GM20000 (cell line): ENCODE measurements at regions not wholly inside any gene's neighbourhood (a gene's known extent, or its start where the extent isn't known, plus 50 kb on each side); places are given as distances from the start of the nearest gene placed in this dataset.

Experiments used
- DNase-seq: peaks from one replicate; pipeline ENCODE4 v3.0.0; 2012; ENCODE audit warnings: low spot score
- CTCF ChIP-seq: IDR thresholded peaks from 2 replicates; pipeline ENCODE4 v1.5.1; 2012; ENCODE audit warnings: mild to moderate bottlenecking, control low read depth; ENCODE audit errors: extremely low read depth, missing control alignments

- no peak for TF ChIP-seq CTCF
- DNase-seq, result no peak
These were observed 71.7 kb downstream of the RASSF10 start for GRCh38 chr11:13080861-13081260.

GRCh38 chr11:13082588-13082987, 73.5 kb downstream of the RASSF10 start:
- TF ChIP-seq CTCF, result no peak
- no peak for DNase-seq

GRCh38 chr11:13090228-13090708, 81.2 kb downstream of the RASSF10 start:
- no peak for TF ChIP-seq CTCF
- no peak for DNase-seq

GRCh38 chr11:13091373-13091772, 82.3 kb downstream of the RASSF10 start:
- TF ChIP-seq CTCF, result no peak

GRCh38 chr11:13091804-13092203, 82.7 kb downstream of the RASSF10 start:
- TF ChIP-seq CTCF, result no peak
- DNase-seq, result no peak

More at GRCh38 chr11:13091373-13091772, 82.3 kb downstream of the RASSF10 start:
- DNase-seq, result no peak

GRCh38 chr11:13094930-13095687, 86.0 kb downstream of the RASSF10 start:
- DNase-seq, result no peak
- TF ChIP-seq CTCF, result no peak

- TF ChIP-seq CTCF, result no peak
- no peak for DNase-seq
These were observed 88.9 kb downstream of the RASSF10 start for GRCh38 chr11:13098063-13098462.
